ENCODE measurements at regions not wholly inside any gene's neighbourhood (a gene's known extent, or its start where the extent isn't known, plus 50 kb on each side); places are given as distances from the start of the nearest gene placed in this dataset.

DNA sequence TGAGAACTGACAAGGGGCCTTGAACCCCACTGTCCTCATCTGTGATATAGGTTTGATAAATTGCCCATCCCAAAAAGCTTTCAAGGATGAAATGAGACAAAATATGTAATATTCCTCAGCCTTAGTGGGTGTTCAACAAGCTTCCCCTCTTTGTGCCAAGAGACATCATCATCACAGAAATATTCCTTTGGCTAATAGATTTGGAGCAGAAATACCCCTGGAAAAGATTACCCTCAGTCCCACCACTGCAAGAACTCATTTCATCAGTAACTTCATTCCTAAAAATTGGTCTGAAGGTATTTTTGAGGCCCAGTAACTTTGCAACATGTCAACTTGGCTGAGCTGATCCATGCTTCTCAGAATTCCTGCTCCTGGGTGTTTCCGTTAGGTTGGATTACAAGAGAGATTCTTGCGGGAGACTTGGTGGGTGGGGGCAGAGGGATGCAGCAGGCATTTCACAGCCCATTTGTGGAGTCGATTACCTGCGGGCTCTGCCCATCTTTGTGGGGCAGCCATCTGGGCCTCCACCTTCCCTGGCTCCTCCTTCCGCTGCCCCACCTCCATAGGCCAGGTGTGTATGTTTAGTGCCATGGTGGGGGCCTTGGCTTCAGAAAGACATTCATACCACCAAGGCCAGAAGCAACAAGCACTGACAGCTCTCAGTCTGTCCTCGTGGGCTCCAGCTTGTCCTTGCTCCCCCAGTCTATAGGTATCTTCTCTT is 263.9 kb downstream of the GLI2 start:
- H3K27me3 ChIP-seq (ENCODE audit: insufficient read depth, low read length), result no peaks in the 10 kb centered on the region
- no peaks in the 10 kb centered on the region for H3K79me2 ChIP-seq (ENCODE audit: control insufficient read depth, insufficient read depth, low read length, unreplicated experiment)
- H2AFZ ChIP-seq (ENCODE audit: low read length, unreplicated experiment), result no peak overlapping the region
- H3K4me1 ChIP-seq (ENCODE audit: control insufficient read depth, insufficient read depth, low read length, unreplicated experiment), result no peaks in the 10 kb centered on the region
- no peak overlapping the region for H3K27ac ChIP-seq (ENCODE audit: low read depth, low read length)
- H3K4me3 ChIP-seq (ENCODE audit: low read depth, low read length), result no peak overlapping the region
- H3K36me3 ChIP-seq (ENCODE audit: insufficient read depth, low read length), result no peaks in the 10 kb centered on the region

DNA sequence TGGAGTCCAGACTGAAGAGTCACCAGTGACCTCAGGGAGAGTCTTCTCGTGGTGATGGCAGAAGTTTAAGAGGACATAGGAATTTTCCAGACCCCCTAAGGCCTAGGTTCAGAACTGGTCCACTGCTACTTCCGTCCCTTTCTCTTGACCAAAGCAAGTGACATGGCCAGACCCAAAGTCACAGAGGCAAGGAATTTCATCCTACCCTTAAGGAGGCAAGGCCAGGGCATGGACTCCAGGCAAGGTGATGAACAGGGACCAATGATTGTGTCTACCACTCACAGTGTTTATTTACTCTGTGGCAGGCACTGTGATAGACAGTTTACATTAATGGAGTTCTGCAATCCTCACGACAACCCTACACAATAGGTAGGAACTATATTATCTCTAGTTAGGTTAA is 265.1 kb downstream of the GLI2 start:
- Histone ChIP-seq H3K79me2 (ENCODE audit: control insufficient read depth, insufficient read depth, low read length, unreplicated experiment) (no peaks in the 10 kb centered on the region), H2AFZ (ENCODE audit: low read length, unreplicated experiment) (no peak overlapping the region), H3K36me3 (ENCODE audit: insufficient read depth, low read length) (no peaks in the 10 kb centered on the region), H3K27me3 (ENCODE audit: insufficient read depth, low read length) (no peaks in the 10 kb centered on the region), H3K27ac (ENCODE audit: low read depth, low read length) (no peak overlapping the region), H3K4me1 (ENCODE audit: control insufficient read depth, insufficient read depth, low read length, unreplicated experiment) (no peaks in the 10 kb centered on the region), H3K4me3 (ENCODE audit: low read depth, low read length) (no peak overlapping the region)

DNA sequence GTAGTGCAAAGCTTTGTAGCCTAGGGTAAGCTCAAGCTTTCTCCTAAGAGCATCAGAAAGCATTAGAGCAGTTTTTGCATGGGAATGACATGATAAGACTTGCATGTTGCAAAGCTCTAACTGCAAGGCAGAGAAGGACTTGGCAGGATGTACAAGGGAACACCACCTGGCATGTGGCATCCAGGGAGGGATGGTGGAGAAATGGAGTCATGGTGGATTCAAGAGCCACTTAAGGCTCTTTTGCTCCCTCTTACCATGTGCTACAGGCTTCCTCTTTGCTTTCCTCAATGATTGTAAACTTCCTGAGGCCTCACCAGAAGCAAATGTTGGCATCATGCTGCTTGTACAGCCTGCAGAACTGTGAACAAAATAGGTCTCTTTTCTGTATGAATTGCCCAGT is 266.0 kb downstream of the GLI2 start:
- no peak overlapping the region for H3K4me3 ChIP-seq (ENCODE audit: low read depth, low read length)
- H3K27ac ChIP-seq (ENCODE audit: low read depth, low read length), result no peak overlapping the region
- peaks cover 2% of the 10 kb centered on the region for H3K4me1 ChIP-seq (ENCODE audit: control insufficient read depth, insufficient read depth, low read length, unreplicated experiment)
- H3K27me3 ChIP-seq (ENCODE audit: insufficient read depth, low read length), result no peaks in the 10 kb centered on the region
- no peak overlapping the region for H2AFZ ChIP-seq (ENCODE audit: low read length, unreplicated experiment)
- H3K36me3 ChIP-seq (ENCODE audit: insufficient read depth, low read length), result no peaks in the 10 kb centered on the region
- H3K79me2 ChIP-seq (ENCODE audit: control insufficient read depth, insufficient read depth, low read length, unreplicated experiment), result no peaks in the 10 kb centered on the region

DNA sequence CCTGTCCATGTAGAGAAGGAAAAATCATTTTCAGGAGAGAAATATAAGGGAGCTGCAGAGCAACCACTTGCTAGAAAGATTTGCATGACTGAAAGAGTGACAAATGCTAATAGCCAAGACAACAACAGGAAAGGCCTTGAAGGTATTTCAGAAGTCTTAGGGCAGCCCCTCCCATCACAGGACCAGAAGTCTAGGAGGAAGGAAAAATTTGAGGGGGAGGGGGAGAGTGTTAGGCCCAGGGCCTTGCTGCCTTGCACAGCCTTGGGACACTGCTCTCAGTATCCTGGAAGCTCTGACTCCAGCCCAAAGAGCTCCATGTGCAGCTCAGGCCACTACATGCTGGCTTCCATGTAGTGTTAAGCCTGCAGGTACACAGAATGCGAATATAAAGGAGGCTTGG is 266.9 kb downstream of the GLI2 start:
- Histone ChIP-seq H3K36me3 (ENCODE audit: insufficient read depth, low read length) (no peaks in the 10 kb centered on the region), H3K27ac (ENCODE audit: low read depth, low read length) (no peak overlapping the region), H2AFZ (ENCODE audit: low read length, unreplicated experiment) (no peak overlapping the region), H3K27me3 (ENCODE audit: insufficient read depth, low read length) (no peaks in the 10 kb centered on the region), H3K79me2 (ENCODE audit: control insufficient read depth, insufficient read depth, low read length, unreplicated experiment) (no peaks in the 10 kb centered on the region), H3K4me1 (ENCODE audit: control insufficient read depth, insufficient read depth, low read length, unreplicated experiment) (peaks cover 2% of the 10 kb centered on the region), H3K4me3 (ENCODE audit: low read depth, low read length) (no peak overlapping the region)

DNA sequence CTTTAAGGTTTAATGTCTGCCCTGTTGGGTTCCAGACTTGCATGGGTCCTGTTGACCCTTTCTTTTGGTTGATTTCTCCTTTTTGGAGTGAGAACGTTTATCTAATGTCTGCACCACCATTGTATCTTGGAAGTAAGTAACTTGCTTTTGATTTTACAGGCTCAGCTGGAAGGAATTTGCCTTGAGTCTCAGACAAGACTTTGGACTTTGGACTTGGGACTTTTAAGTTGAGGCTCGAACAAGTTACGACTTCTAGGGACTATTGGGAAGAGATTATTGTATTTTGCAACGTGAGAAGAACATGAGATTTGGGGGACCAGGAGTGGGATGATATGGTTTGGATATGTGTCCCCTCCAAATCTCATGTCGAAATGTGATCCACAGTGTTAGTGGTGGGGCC is 267.7 kb downstream of the GLI2 start:
- no peak overlapping the region for H3K4me3 ChIP-seq (ENCODE audit: low read depth, low read length)
- H3K79me2 ChIP-seq (ENCODE audit: control insufficient read depth, insufficient read depth, low read length, unreplicated experiment), result no peaks in the 10 kb centered on the region
- no peaks in the 10 kb centered on the region for H3K36me3 ChIP-seq (ENCODE audit: insufficient read depth, low read length)
- H3K4me1 ChIP-seq (ENCODE audit: control insufficient read depth, insufficient read depth, low read length, unreplicated experiment), result peaks cover 2% of the 10 kb centered on the region
- H3K27ac ChIP-seq (ENCODE audit: low read depth, low read length), result no peak overlapping the region
- no peak overlapping the region for H2AFZ ChIP-seq (ENCODE audit: low read length, unreplicated experiment)
- no peaks in the 10 kb centered on the region for H3K27me3 ChIP-seq (ENCODE audit: insufficient read depth, low read length)

DNA sequence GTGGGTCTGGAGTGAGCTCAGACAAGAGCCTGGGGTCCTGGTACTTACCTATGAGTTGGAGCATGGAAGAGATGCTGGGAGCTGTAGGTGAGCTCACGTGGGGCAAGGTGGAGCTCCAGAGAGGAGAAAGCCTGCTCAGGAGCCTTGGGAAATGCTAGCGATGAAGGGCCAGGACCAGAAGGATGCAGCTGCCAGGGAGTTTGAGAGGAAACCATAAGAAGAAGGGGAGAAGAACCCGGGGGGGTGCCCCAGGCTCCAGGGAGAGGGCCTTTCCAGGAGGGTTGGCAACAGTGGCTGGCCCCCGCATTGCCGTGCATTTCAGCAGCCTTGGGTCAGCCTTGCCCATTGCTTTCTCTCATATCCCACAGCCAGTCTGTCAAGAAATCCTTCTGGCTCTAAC is 268.7 kb downstream of the GLI2 start:
- H3K36me3 ChIP-seq (ENCODE audit: insufficient read depth, low read length), result no peaks in the 10 kb centered on the region
- H2AFZ ChIP-seq (ENCODE audit: low read length, unreplicated experiment), result no peak overlapping the region
- no peaks in the 10 kb centered on the region for H3K79me2 ChIP-seq (ENCODE audit: control insufficient read depth, insufficient read depth, low read length, unreplicated experiment)
- H3K4me1 ChIP-seq (ENCODE audit: control insufficient read depth, insufficient read depth, low read length, unreplicated experiment), result peaks cover 2% of the 10 kb centered on the region
- no peak overlapping the region for H3K27ac ChIP-seq (ENCODE audit: low read depth, low read length)
- H3K27me3 ChIP-seq (ENCODE audit: insufficient read depth, low read length), result no peaks in the 10 kb centered on the region
- H3K4me3 ChIP-seq (ENCODE audit: low read depth, low read length), result no peak overlapping the region

DNA sequence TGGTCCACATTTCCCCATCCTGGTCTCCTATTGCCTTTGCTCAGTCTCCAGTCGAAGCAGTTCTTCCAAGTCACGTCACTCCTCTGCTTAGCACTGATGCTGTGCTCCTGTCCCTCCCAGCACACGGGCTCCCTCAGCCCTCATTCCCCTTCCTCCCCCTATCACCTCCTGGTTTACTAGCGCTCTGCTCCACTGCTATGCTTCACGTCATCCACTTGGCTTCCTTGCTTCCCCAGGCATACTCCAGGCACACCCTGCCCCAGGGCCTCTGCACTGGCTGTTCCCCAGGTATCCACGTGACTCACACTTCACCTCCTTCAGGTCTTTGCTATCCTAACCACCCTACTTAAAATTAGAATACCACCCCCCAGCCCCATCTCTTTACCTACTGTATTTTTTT is 269.3 kb downstream of the GLI2 start:
- Histone ChIP-seq H3K79me2 (ENCODE audit: control insufficient read depth, insufficient read depth, low read length, unreplicated experiment) (no peaks in the 10 kb centered on the region), H3K27ac (ENCODE audit: low read depth, low read length) (no peak overlapping the region), H2AFZ (ENCODE audit: low read length, unreplicated experiment) (no peak overlapping the region), H3K4me3 (ENCODE audit: low read depth, low read length) (no peak overlapping the region), H3K27me3 (ENCODE audit: insufficient read depth, low read length) (no peaks in the 10 kb centered on the region), H3K4me1 (ENCODE audit: control insufficient read depth, insufficient read depth, low read length, unreplicated experiment) (peaks cover 2% of the 10 kb centered on the region), H3K36me3 (ENCODE audit: insufficient read depth, low read length) (no peaks in the 10 kb centered on the region)

DNA sequence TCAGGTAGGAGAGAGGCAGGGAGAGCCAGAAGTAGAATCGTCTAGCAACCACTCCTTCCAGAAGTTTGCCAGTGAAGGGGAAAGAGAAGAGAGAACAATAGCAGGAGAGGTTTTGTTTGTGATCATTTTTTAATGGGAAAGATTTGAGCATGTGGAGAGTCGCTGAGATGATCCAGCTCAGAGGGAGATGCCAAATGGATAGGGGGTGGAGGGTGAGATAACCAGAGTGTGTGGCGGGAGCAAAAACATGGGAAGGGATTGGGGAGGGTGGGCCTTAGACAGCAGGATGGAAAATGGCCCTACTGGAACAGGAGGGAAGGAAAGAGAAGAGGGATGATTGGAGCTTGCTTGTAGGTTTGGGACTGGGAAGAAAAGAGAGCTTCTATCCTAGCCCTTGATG is 269.8 kb downstream of the GLI2 start:
- Histone ChIP-seq H3K79me2 (ENCODE audit: control insufficient read depth, insufficient read depth, low read length, unreplicated experiment) (no peaks in the 10 kb centered on the region), H3K4me1 (ENCODE audit: control insufficient read depth, insufficient read depth, low read length, unreplicated experiment) (peaks cover 2% of the 10 kb centered on the region), H3K27ac (ENCODE audit: low read depth, low read length) (no peak overlapping the region), H3K36me3 (ENCODE audit: insufficient read depth, low read length) (no peaks in the 10 kb centered on the region), H3K4me3 (ENCODE audit: low read depth, low read length) (no peak overlapping the region), H3K27me3 (ENCODE audit: insufficient read depth, low read length) (no peaks in the 10 kb centered on the region), H2AFZ (ENCODE audit: low read length, unreplicated experiment) (no peak overlapping the region)

DNA sequence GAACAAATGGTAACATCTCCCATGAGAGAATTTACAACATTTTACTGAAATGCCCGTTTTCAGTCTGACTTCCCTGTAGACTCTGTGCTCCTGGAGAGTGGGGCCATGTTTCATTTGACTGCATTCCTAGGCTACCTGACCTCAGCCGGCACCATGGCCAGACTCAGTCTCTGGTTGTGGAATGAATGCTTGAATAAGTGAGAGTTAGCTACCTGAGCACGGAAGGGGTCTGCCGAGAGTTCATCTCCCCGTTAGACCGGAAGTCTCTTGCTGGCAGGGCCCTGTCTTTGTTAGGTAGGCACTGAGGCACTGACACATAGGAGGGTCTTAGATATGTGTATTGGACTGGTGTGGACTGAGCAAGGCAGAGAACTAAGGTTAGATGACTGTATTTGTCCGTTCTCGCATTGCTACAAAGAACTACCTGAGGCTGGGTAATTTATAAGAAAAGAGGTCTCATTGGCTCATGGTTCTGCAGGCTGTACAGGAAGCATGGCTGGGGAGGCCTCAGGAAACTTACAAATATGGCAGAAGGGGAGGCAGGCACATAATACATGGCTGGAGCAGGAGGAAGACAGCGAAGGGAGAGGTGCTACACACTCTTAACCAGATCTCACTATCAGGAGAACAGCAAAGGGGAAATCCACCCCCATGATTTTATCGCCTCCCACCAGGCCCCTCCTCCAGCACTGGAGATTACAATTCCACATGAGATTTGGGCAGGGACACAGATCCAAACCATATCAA is 271.2 kb downstream of the GLI2 start:
- H3K27ac ChIP-seq (ENCODE audit: low read depth, low read length), result no peak overlapping the region
- H3K27me3 ChIP-seq (ENCODE audit: insufficient read depth, low read length), result peaks cover 8% of the 10 kb centered on the region; the same call in 1 of the 2 replicates
- H2AFZ ChIP-seq (ENCODE audit: low read length, unreplicated experiment), result no peak overlapping the region
- H3K4me1 ChIP-seq (ENCODE audit: control insufficient read depth, insufficient read depth, low read length, unreplicated experiment), result peaks cover 2% of the 10 kb centered on the region
- H3K79me2 ChIP-seq (ENCODE audit: control insufficient read depth, insufficient read depth, low read length, unreplicated experiment), result no peaks in the 10 kb centered on the region
- H3K36me3 ChIP-seq (ENCODE audit: insufficient read depth, low read length), result no peaks in the 10 kb centered on the region
- H3K4me3 ChIP-seq (ENCODE audit: low read depth, low read length), result no peak overlapping the region

DNA sequence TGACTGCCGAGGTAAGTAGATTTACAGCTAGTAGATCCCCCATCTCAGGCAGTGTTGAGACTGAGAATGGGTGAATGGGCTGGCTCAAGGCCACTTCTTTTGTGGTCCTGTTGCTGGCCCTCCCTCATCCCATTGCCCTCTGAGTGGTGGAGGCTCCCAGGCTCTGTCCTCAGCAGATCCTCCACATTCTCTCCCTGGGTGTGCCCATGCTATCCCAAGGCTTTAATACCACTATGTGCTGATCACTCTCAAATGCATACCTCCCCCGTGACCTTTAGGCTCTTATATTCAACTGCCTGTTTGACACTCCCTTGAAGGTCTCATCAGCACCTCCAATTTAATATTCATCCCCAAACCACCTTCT is 271.8 kb downstream of the GLI2 start:
- peaks cover 8% of the 10 kb centered on the region; the same call in 1 of the 2 replicates for H3K27me3 ChIP-seq (ENCODE audit: insufficient read depth, low read length)
- H3K4me1 ChIP-seq (ENCODE audit: control insufficient read depth, insufficient read depth, low read length, unreplicated experiment), result peaks cover 2% of the 10 kb centered on the region
- no peak overlapping the region for H3K27ac ChIP-seq (ENCODE audit: low read depth, low read length)
- no peaks in the 10 kb centered on the region for H3K79me2 ChIP-seq (ENCODE audit: control insufficient read depth, insufficient read depth, low read length, unreplicated experiment)
- no peaks in the 10 kb centered on the region for H3K36me3 ChIP-seq (ENCODE audit: insufficient read depth, low read length)
- H2AFZ ChIP-seq (ENCODE audit: low read length, unreplicated experiment), result no peak overlapping the region
- H3K4me3 ChIP-seq (ENCODE audit: low read depth, low read length), result no peak overlapping the region

DNA sequence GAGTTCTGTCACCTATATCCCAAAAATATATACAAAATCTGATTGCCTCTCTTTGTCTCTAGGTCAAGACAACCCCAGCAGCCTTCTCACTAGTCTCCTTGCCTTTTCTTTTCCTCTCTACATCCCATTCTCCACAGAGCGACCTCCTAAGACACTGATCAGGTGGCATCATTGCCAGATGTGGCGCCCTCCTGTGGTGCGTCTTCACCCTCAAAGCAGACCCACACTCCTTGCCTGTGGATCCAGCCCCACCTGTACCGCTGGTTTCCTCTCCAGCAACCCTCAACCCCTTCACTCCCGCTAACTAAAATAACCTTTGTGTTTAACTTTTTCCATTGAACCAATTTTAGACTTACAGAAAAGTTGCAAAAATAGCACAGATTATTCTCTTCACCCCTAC is 273.3 kb downstream of the GLI2 start:
- no peak overlapping the region for H3K4me3 ChIP-seq (ENCODE audit: low read depth, low read length)
- peaks cover 2% of the 10 kb centered on the region for H3K4me1 ChIP-seq (ENCODE audit: control insufficient read depth, insufficient read depth, low read length, unreplicated experiment)
- H3K79me2 ChIP-seq (ENCODE audit: control insufficient read depth, insufficient read depth, low read length, unreplicated experiment), result no peaks in the 10 kb centered on the region
- H3K27me3 ChIP-seq (ENCODE audit: insufficient read depth, low read length), result peaks cover 12% of the 10 kb centered on the region
- H3K27ac ChIP-seq (ENCODE audit: low read depth, low read length), result no peak overlapping the region
- H2AFZ ChIP-seq (ENCODE audit: low read length, unreplicated experiment), result no peak overlapping the region
- no peaks in the 10 kb centered on the region for H3K36me3 ChIP-seq (ENCODE audit: insufficient read depth, low read length)

Data from ACC112 (cell line).